Upper lobe of left lung (tissue), 6 donors: ENCODE measurements at regions not wholly inside any gene's neighbourhood (a gene's known extent, or its start where the extent isn't known, plus 50 kb on each side); places are given as distances from the start of the nearest gene placed in this dataset.

Experiments used
- ATAC-seq, 2 donors: fragments of 200-7000 bp; cut with Tn5 transposase; one replicate each; pipeline ENCODE4 v1.9.1; 2022; ENCODE audit warnings: mild to moderate bottlenecking in 2 of 2, moderate library complexity in 2 of 2; ENCODE audit not compliant: low FRiP score in 2 of 2
- DNase-seq, 2 donors: peaks; one replicate each; pipeline ENCODE4 v3.0.0-alpha.2; 2019 to 2020
- H3K27ac ChIP-seq, 4 donors: fragments of 200-600 bp; sonication (generic); one replicate each; pipeline ENCODE4 v1.5.1; 2016 to 2019
- H3K27me3 ChIP-seq, 4 donors: fragments of 200-600 bp; sonication (generic); one replicate each; pipeline ENCODE4 v1.5.1; 2017 to 2019
- H3K36me3 ChIP-seq, 4 donors: fragments of 200-600 bp; sonication (generic); one replicate each; pipeline ENCODE4 v1.5.1; 2016 to 2019
- H3K4me1 ChIP-seq, 4 donors: fragments of 200-600 bp; sonication (generic); one replicate each; pipeline ENCODE4 v1.5.1; 2018 to 2019
- H3K4me3 ChIP-seq, 4 donors: fragments of 200-600 bp; sonication (generic); one replicate each; pipeline ENCODE4 v1.5.1; 2017 to 2019; ENCODE audit warnings: mild to moderate bottlenecking in 2 of 4, moderate library complexity in 1 of 4
- H3K9me3 ChIP-seq, 4 donors: fragments of 200-600 bp; sonication (generic); one replicate each; pipeline ENCODE4 v1.5.1; 2018 to 2019
- EP300 ChIP-seq, 4 donors: sonication (generic); formaldehyde crosslinking; IDR thresholded peaks; one replicate each; pipeline ENCODE4 v1.5.1; 2017; ENCODE audit warnings: antibody characterized with exemption in 4 of 4, control low read depth in 2 of 4
- POLR2A ChIP-seq, 4 donors: fragments of 450-650 bp; IDR thresholded peaks; one replicate each; pipeline ENCODE4 v1.5.1; 2016 to 2017; ENCODE audit warnings: antibody characterized with exemption in 4 of 4, mild to moderate bottlenecking in 2 of 4
- POLR2AphosphoS5 ChIP-seq, 2 donors: sonication (generic); formaldehyde crosslinking; IDR thresholded peaks; one replicate each; pipeline ENCODE4 v1.5.1; 2017; ENCODE audit warnings: antibody characterized with exemption in 2 of 2
- WGBS, 2 donors: methylation state at CpG; one replicate each; pipeline ENCODE4 v1.1.5; 2017 to 2018; 5-methylcytosine and 5-hydroxymethylcytosine counted together
- TF ChIP-seq, protein P1 (sequence below), 6 experiments: fragments of 450-650 bp in 4 of 6; fragments of 200-600 bp in 2 of 6; sonication (generic) in 2 of 6; IDR thresholded peaks; one replicate each; pipeline ENCODE4 v1.5.1; 2016 to 2019; ENCODE audit warnings: antibody characterized with exemption in 6 of 6
- donor health status: DM: no; HTN: no; CAD: no; lungs with moderate emphysema.
- donor health status: DM: no; HTN: yes; CAD: no; lungs with severe emphysema.

DNA sequence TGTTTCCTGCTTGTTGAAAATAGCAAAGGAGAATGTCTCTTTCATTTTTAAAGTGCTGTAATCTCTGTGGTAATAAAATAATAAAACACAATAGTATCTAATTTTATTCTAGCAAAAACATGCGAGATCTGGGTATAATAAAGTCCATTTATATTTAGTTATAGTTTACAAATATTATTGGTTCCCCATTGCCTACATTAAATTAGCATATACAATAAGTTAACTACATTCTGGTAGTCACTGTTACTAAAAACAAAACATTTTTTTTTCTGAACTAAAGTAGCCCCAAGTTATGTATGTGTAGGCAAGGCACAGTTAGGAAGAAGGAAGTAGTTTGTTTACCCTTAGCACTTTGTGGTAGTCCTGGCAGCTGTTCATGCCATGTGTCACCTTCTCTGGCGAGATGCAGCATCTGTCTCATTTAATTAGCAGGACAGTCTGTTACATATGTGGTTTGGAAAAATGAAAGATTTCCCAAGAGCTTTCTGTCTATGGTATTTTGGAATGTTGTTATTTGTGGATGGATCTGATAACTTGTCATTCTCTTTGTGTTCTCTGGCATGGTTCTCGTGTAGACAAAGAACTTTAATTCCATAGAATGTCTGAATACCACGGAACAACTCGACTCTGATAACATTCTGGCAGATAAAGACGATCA lies 231.3 kb upstream of the PITX2 start:
- no peak overlapping the region for H3K27ac ChIP-seq
- TF ChIP-seq EP300 (IDR thresholded peaks at IDR 0.05) (no peak), POLR2A (IDR thresholded peaks at IDR 0.05) (no peak), POLR2AphosphoS5 (IDR thresholded peaks at IDR 0.05) (no peak)
- TF ChIP-seq, protein P1, sequence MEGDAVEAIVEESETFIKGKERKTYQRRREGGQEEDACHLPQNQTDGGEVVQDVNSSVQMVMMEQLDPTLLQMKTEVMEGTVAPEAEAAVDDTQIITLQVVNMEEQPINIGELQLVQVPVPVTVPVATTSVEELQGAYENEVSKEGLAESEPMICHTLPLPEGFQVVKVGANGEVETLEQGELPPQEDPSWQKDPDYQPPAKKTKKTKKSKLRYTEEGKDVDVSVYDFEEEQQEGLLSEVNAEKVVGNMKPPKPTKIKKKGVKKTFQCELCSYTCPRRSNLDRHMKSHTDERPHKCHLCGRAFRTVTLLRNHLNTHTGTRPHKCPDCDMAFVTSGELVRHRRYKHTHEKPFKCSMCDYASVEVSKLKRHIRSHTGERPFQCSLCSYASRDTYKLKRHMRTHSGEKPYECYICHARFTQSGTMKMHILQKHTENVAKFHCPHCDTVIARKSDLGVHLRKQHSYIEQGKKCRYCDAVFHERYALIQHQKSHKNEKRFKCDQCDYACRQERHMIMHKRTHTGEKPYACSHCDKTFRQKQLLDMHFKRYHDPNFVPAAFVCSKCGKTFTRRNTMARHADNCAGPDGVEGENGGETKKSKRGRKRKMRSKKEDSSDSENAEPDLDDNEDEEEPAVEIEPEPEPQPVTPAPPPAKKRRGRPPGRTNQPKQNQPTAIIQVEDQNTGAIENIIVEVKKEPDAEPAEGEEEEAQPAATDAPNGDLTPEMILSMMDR (IDR thresholded peaks at IDR 0.05): no peak
- no peaks in the 10 kb centered on the region for H3K36me3 ChIP-seq
- no peaks in the 10 kb centered on the region for H3K27me3 ChIP-seq
- no peaks in the 10 kb centered on the region for H3K9me3 ChIP-seq
- 49 to 50% methylated on average over 6 of the region's 6 CpGs for WGBS, 2 donors
- DNase-seq (no peak), ATAC-seq (no peak)
- no peaks in the 10 kb centered on the region for H3K4me1 ChIP-seq
- H3K4me3 ChIP-seq: no peak overlapping the region

DNA sequence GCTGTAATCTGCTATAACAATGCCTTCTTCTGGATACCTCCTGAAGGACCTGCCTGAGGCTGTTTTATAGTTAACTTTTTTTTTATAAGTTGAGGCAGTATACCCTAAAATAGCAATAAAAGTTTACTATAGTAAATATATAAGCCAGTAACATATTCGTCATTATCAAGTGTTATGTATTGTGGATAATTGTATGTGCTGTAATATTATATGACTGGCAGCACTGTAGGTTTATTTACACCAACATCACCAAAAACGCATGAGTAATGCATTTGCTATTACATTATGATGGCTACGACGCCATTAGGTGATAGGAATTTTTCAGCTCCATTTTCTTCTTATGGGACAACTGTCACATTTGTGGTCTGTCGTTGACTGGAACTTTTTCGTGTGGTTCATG lies 237.2 kb upstream of the PITX2 start:
- DNase-seq (no peak), ATAC-seq (no peak)
- no peaks in the 10 kb centered on the region for H3K27me3 ChIP-seq
- no peaks in the 10 kb centered on the region for H3K4me1 ChIP-seq
- H3K9me3 ChIP-seq: no peaks in the 10 kb centered on the region
- no peak overlapping the region for H3K4me3 ChIP-seq
- TF ChIP-seq EP300 (IDR thresholded peaks at IDR 0.05) (no peak), POLR2A (IDR thresholded peaks at IDR 0.05) (no peak), POLR2AphosphoS5 (IDR thresholded peaks at IDR 0.05) (no peak)
- TF ChIP-seq, protein P1 (IDR thresholded peaks at IDR 0.05): no peak
- WGBS, 2 donors: 73% methylated on average over 6 of the region's 6 CpGs
- no peak overlapping the region for H3K27ac ChIP-seq
- no peaks in the 10 kb centered on the region for H3K36me3 ChIP-seq

DNA sequence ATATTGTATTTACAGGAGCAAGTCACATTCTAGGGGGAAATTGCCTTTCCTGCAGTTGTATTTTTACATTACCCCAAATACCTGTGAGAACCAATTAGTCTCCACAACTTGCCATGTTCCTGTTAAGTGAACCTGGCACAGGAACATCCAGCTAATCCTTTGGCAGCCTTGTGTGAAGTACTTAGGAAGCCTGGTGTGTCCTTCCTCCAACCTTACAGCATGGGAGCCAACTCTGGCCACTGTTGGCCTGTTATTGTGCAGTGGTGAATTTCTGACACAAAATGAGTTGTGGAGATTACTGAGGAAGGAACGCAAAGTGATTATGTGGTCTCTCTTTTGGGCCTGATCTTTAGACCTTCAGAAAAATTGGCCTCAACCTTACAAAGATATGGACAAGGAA lies 238.0 kb upstream of the PITX2 start:
- H3K9me3 ChIP-seq: no peaks in the 10 kb centered on the region
- DNase-seq (no peak), ATAC-seq (no peak)
- no peak overlapping the region for H3K27ac ChIP-seq
- no peaks in the 10 kb centered on the region for H3K27me3 ChIP-seq
- WGBS, 2 donors: 95 to 100% methylated on average over 1 of the region's 1 CpG
- no peak overlapping the region for H3K4me3 ChIP-seq
- TF ChIP-seq POLR2AphosphoS5 (IDR thresholded peaks at IDR 0.05): no peak
- TF ChIP-seq, protein P1 (IDR thresholded peaks at IDR 0.05): no peak
- TF ChIP-seq POLR2A (IDR thresholded peaks at IDR 0.05): no peak
- TF ChIP-seq EP300 (IDR thresholded peaks at IDR 0.05): no peak
- no peaks in the 10 kb centered on the region for H3K4me1 ChIP-seq
- H3K36me3 ChIP-seq: no peaks in the 10 kb centered on the region

DNA sequence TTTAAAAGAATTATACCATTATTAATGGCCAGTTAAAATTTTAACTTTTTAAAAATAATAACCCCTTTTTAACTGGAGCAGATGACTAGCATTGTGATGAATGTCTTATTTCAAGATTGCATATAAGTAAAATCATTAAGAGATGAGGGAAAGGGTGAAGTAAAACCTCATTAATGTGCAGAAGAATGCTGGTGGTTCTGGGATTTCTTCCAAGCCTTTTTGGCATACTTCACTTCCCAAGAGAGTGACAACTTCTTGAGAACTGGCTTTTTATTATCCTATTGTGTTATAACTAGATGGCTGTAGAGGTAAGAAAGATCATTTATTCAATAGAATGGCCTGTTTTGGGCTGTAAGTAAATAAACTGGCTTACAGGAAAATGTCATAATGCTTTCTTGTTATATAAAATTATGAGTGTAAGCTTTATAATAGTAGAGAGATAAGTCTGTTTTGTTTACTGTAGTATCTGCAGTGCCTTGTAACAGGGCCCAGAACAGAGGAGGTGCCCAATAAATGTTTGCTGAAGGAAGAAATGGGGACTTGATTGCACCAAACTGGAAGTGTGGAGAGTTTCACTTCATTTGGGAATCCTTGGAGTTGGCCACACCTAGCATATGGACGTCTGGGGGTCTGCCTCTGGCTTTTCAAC lies 242.9 kb upstream of the PITX2 start:
- Histone ChIP-seq H3K36me3 (no peaks in the 10 kb centered on the region), H3K27ac (no peak overlapping the region), H3K27me3 (no peaks in the 10 kb centered on the region), H3K9me3 (no peaks in the 10 kb centered on the region), H3K4me3 (no peak overlapping the region), H3K4me1 (no peaks in the 10 kb centered on the region)
- ATAC-seq (no peak), DNase-seq (no peak)
- no peak for TF ChIP-seq POLR2AphosphoS5 (IDR thresholded peaks at IDR 0.05)
- TF ChIP-seq EP300 (IDR thresholded peaks at IDR 0.05): no peak
- TF ChIP-seq, protein P1 (IDR thresholded peaks at IDR 0.05): no peak
- no peak for TF ChIP-seq POLR2A (IDR thresholded peaks at IDR 0.05)
- 8 to 13% methylated on average over 1 of the region's 1 CpG for WGBS, 2 donors
